ENCODE measurements at regions not wholly inside any gene's neighbourhood (a gene's known extent, or its start where the extent isn't known, plus 50 kb on each side); places are given as distances from the start of the nearest gene placed in this dataset.

- Histone ChIP-seq H2AK5ac (ENCODE audit: low read depth, low read length) (no peak overlapping the region), H3K27me3 (ENCODE audit: control insufficient read depth, insufficient read depth, low read length) (no peaks in the 10 kb centered on the region), H2AK9ac (replicated peaks; ENCODE audit: low read depth, low read length, poor library complexity) (no peak overlapping the region), H3K4me1 (ENCODE audit: control insufficient read depth, insufficient read depth, low read length) (no peaks in the 10 kb centered on the region), H2BK20ac (ENCODE audit: low read depth, low read length) (no peak overlapping the region), H3K56ac (ENCODE audit: extremely low read depth, insufficient read depth, low read length) (no peak overlapping the region), H3K4me2 (ENCODE audit: low read depth, low read length) (no peak overlapping the region), H4K8ac (ENCODE audit: low read depth in 2 of 2, low read length in 2 of 2) (no peak overlapping the region), H2AFZ (replicated peaks; ENCODE audit: low read length, poor library complexity) (no peak overlapping the region), H3K23ac (ENCODE audit: low read depth, low read length) (no peak overlapping the region), H3K18ac (ENCODE audit: low read depth, low read length) (no peak overlapping the region), H3K4ac (ENCODE audit: low read depth, low read length) (no peak overlapping the region), H3K36me3 (ENCODE audit: control insufficient read depth, insufficient read depth, low read length) (no peaks in the 10 kb centered on the region), H3K79me1 (ENCODE audit: low read depth in 1 of 2, low read length in 2 of 2) (no peaks in the 10 kb centered on the region), H3K14ac (replicated peaks; ENCODE audit: low read depth, low read length) (no peak overlapping the region), H3K27ac (ENCODE audit: insufficient read depth, low read length) (no peak overlapping the region), H2BK120ac (ENCODE audit: low read depth, low read length) (no peak overlapping the region), H4K5ac (ENCODE audit: low read depth, low read length) (no peak overlapping the region), H3K9me3 (ENCODE audit: control insufficient read depth, insufficient read depth, low read length) (peaks cover 4% of the 10 kb centered on the region), H3K9ac (ENCODE audit: low read depth, low read length) (no peak overlapping the region), H3K9me1 (ENCODE audit: insufficient read depth, low read length) (no peaks in the 10 kb centered on the region), H2BK15ac (ENCODE audit: low read depth, low read length) (no peak overlapping the region), H3K4me3 (ENCODE audit: insufficient read depth, low read depth, low read length) (no peak overlapping the region), H4K91ac (ENCODE audit: insufficient read depth, low read depth, low read length) (no peak overlapping the region), H4K20me1 (ENCODE audit: insufficient read depth, low read length) (no peaks in the 10 kb centered on the region), H2BK5ac (ENCODE audit: low read depth, low read length, poor library complexity, severe bottlenecking) (no peak overlapping the region)
- POLR2A ChIA-PET (ENCODE audit: unreplicated experiment) = no interaction called here
- in situ Hi-C loops (cut with MboI; ENCODE audit: low sequenced_read_pairs) (no loop called here), intact Hi-C loops (cut with micrococcal nuclease) (no loop called here), dilution Hi-C loops (cut with HindIII; ENCODE audit: low sequenced_read_pairs, unreplicated experiment) (no loop called here)
- BruUV-seq (replicated peaks) = no TSS peak
- no peak for DNase-seq
- no peak for TF ChIP-seq RAD21 (IDR thresholded peaks at IDR 0.05; ENCODE audit: low read length)
- no peak for TF ChIP-seq CEBPB (IDR thresholded peaks at IDR 0.05; ENCODE audit: low read depth, low read length)
- TF ChIP-seq NFE2L2 (IDR thresholded peaks at IDR 0.05; ENCODE audit: low read depth, low read length) = no peak
- no peak for TF ChIP-seq MAZ (IDR thresholded peaks at IDR 0.05; ENCODE audit: borderline replicate concordance, low read depth, low read length)
- TF ChIP-seq MXI1 (IDR thresholded peaks at IDR 0.05; ENCODE audit: borderline replicate concordance, low read depth, low read length) = no peak
- TF ChIP-seq BHLHE40 (IDR thresholded peaks at IDR 0.05; ENCODE audit: low read depth, low read length) = no peak
- no peak for TF ChIP-seq CHD1 (IDR thresholded peaks at IDR 0.05; ENCODE audit: low read depth, low read length)
- no peak for TF ChIP-seq USF2 (IDR thresholded peaks at IDR 0.05; ENCODE audit: low read depth, low read length)
- TF ChIP-seq SMC3 (IDR thresholded peaks at IDR 0.05; ENCODE audit: low read depth, low read length) = no peak
- TF ChIP-seq, protein P1, sequence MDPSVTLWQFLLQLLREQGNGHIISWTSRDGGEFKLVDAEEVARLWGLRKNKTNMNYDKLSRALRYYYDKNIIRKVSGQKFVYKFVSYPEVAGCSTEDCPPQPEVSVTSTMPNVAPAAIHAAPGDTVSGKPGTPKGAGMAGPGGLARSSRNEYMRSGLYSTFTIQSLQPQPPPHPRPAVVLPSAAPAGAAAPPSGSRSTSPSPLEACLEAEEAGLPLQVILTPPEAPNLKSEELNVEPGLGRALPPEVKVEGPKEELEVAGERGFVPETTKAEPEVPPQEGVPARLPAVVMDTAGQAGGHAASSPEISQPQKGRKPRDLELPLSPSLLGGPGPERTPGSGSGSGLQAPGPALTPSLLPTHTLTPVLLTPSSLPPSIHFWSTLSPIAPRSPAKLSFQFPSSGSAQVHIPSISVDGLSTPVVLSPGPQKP (IDR thresholded peaks at IDR 0.05; ENCODE audit: borderline replicate concordance, low read depth, low read length) = no peak
- TF ChIP-seq RFX5 (IDR thresholded peaks at IDR 0.05; ENCODE audit: low read depth, low read length) = no peak
- TF ChIP-seq MAFK (IDR thresholded peaks at IDR 0.05; ENCODE audit: low read depth, low read length) = no peak
- TF ChIP-seq, protein P2, sequence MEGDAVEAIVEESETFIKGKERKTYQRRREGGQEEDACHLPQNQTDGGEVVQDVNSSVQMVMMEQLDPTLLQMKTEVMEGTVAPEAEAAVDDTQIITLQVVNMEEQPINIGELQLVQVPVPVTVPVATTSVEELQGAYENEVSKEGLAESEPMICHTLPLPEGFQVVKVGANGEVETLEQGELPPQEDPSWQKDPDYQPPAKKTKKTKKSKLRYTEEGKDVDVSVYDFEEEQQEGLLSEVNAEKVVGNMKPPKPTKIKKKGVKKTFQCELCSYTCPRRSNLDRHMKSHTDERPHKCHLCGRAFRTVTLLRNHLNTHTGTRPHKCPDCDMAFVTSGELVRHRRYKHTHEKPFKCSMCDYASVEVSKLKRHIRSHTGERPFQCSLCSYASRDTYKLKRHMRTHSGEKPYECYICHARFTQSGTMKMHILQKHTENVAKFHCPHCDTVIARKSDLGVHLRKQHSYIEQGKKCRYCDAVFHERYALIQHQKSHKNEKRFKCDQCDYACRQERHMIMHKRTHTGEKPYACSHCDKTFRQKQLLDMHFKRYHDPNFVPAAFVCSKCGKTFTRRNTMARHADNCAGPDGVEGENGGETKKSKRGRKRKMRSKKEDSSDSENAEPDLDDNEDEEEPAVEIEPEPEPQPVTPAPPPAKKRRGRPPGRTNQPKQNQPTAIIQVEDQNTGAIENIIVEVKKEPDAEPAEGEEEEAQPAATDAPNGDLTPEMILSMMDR (conservative IDR thresholded peaks at IDR 0.05; ENCODE audit: low read depth, low read length) = no peak
- TF ChIP-seq FOS (IDR thresholded peaks at IDR 0.05; ENCODE audit: low read depth, low read length) = no peak
- TF ChIP-seq RCOR1 (IDR thresholded peaks at IDR 0.05; ENCODE audit: insufficient replicate concordance, low read length) = no peak
- TF ChIP-seq POLR2A (IDR thresholded peaks at IDR 0.05; ENCODE audit: low read depth, low read length) = no peak
- ATAC-seq (ENCODE audit: low read depth) = no peak
- CTCF ChIA-PET = no interaction called here
- WGBS, 2 experiments (ENCODE audit: extremely low coverage in 2 of 2, insufficient read length in 1 of 2) = 33% methylated on average over 1 of the region's 7 CpGs; no CpG with 5 or more reads in 1 of the 2 experiments
Observed at GRCh38 chr10:2831509-2831908, 235.8 kb upstream of the PFKP start.
